ENCODE measurements at regions not wholly inside any gene's neighbourhood (a gene's known extent, or its start where the extent isn't known, plus 50 kb on each side); places are given as distances from the start of the nearest gene placed in this dataset.
A peak's percentile ranks its signal among the peaks of the same experiment; 100 is the strongest.
"Not testable (repeated sequence)": the region's sequence is repeated elsewhere in the genome, so short reads cannot be mapped to it uniquely, and the experiment has no call there.

GRCh38 chr10:42227859-42228258 is 410.5 kb downstream of the ZNF33B start:
- DNase-seq; intact Hi-C loops (cut with DNase I): not testable (repeated sequence)

DNA sequence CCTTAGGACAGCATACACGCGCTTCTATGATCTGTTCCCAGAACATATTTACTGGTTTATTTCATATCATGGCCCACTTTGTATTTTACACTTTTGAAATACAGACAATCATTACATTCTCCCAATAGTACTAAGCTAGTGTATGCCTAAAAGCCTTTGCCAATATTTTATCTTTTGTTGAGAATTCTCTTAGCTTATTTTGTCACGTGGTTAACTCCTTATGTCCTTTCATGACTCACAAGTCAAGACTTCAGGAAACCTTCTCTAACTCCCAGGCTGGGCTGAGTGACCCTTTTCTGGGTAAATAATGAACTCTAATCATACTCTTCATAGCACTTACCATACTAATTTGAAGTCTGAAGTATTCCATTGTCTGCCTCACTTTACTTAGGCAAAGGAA is 444.8 kb downstream of the ZNF33B start:
- intact Hi-C loops (cut with DNase I); DNase-seq: not testable (repeated sequence)

DNA sequence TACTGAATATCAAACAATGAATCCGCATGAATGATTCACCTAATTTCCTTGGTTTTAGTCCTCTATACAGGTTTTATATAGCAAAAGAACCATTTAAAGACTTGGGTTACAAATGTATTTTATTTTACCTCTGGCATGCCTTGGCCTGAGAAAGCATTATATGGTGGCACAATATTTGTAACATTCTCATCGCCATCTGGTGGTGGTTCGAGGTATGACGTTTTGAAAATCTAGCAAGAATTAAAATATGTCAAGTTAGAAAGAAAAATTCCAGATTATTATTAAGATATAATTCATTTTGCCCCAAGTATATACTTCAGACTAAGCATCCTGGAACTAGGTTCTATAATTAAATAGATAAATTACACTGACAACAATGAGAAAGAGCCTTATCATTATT is 445.9 kb downstream of the ZNF33B start:
- peak in 1 of 10 donors; percentile 20 for DNase-seq
- intact Hi-C loops (cut with DNase I), result not testable (repeated sequence)

DNA sequence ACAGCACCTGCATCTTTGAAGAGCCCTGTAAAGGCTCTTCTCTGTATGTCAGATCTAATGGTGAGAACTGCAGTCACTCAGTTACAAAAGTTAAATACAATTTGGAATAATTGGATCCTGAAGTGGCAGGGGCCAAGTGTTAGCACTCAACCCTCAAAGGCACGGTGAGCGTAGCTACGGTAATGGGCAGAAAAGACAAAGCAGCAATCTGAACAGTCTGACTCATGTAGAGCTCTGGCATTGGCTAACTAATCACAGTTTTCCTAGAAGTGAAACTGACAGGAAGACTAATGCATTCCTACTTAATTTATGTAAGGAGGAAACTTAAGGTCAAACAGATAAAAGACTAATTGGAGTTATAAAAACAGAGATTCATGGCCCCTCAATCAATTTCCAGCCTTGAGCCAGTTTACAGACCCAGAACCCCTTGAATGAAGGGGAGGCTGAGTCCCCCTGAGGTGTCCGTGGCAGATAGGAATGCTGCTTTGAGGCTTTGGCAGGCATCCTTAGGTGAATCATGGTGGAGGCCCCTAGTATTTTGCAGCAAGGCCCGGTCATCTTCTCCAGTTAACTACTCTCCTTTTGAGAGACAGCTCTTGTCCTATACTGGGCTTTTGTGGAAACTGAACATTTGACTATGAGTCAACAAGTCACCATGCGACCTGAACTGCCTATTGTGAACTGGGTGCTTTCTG is 450.7 kb downstream of the ZNF33B start:
- intact Hi-C loops (cut with DNase I); DNase-seq: not testable (repeated sequence)

- DNase-seq; intact Hi-C loops (cut with DNase I): not testable (repeated sequence)
These were observed 460.3 kb downstream of the ZNF33B start for GRCh38 chr10:42177793-42178689.

DNA sequence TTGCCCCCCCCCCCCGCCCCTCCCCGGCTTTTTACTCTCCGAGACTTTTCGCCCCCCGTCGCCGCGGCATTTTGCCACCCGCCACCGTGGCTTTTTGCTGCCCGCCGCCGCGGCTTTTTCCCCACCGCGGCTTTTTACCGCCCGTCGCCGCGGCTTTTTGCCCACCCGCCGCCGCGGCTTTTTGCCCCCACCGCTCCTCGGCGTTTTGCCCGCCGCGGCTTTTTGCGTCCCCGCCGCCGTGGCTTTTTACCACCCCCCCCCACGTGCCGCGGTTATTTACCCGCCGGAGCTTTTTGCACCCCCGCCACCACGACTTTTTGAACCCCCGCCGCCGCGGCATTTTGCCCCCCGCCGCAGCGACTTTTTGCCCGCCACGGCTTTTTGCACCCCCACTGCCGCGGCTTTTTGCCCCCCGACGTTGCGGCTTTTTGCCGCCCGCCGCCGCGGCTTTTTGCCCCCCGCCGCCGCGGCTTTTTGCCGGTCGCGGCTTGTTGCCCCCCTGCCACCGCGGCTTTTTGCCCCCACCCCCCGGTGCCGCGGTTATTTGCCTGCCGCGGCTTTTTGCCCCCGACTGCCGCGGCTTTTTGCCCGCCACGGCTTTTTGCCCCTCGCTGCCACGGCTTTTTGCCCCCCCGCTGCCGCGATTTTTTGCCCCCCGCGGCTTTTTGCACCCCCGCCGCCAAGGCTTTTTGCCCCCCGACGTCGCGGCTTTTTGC is 461.1 kb downstream of the ZNF33B start:
- intact Hi-C loops (cut with DNase I), result no loop called here
- peak in 1 of 10 donors; percentile 66 for DNase-seq

GRCh38 chr10:42150428-42151061 is 487.8 kb downstream of the ZNF33B start:
- intact Hi-C loops (cut with DNase I), result no loop called here
- DNase-seq, result peak in 3 of 10 donors; percentile 61 to 73 (median 61)

DNA sequence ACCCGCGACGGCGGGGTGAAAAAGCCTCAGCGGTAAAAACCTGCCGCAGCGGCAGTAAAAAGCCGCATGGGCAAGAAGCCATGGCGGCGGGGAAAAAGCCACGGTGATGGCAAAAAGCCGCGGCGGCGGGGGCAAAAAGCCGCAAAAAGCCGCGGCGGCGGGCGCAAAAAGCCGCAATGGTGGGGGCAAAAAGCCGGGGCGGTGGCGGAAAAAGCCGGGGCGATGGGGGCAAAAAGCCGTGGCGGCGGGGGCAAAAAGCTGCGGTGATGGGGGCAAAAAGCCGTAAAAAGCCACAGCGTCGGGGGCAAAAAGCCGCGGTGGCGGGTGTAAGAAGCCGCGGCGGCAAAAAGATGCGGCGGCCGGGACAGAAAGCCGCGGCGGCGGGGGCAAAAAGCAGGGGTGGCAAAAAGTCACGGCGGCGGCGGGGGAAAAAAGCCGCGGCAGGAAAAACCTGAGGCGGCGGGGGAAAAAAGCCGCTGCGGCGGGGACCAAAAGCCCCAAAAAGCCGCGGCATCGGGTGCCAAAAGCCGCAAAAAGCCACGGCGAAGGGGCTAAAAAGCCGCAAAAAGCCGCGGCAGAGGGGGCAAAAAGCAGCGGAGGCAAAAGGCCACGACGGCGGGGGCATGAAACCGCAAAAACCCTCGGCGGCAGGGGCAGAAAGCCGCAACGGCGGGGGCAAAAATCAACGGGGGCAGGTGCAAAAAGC is 488.5 kb downstream of the ZNF33B start:
- intact Hi-C loops (cut with DNase I), result no loop called here
- DNase-seq, result peak in 3 of 10 donors; percentile 57 to 76 (median 61)

DNA sequence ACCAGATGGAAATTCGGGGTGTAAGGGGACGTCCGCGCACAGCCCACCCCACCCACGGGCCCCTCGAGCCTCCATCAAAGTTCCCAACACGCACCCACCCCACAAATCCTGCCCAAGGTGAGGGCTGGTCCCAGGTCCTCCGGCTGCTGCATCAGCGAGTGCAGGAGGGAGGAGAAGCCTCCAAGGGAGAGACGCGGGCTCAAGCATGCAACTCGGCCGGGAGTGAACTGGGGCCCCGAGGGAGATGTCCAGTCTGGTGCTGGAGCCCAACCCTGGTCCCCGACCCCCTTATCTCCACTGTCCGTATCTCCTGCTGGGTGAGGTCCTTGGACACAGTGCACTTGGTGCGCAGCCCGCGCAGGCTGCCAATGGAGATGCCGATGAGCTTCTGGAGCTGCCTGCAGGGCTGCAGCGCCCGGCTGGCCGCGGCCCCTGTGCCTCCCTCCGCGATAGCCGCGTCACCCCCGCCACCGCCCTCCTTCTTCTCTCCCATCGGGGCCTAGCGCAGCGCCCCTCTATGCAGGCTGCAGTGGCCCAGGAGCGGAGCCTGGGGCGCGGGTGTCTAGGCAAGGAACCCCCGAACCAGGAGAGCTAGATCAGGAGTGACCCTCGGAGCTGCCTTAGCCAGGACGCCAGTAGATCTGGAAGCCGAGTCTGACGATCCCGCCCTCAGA is 489.2 kb downstream of the ZNF33B start:
- DNase-seq, result peak in 3 of 10 donors; percentile 68 to 85 (median 82)
- intact Hi-C loops (cut with DNase I), result no loop called here

DNA sequence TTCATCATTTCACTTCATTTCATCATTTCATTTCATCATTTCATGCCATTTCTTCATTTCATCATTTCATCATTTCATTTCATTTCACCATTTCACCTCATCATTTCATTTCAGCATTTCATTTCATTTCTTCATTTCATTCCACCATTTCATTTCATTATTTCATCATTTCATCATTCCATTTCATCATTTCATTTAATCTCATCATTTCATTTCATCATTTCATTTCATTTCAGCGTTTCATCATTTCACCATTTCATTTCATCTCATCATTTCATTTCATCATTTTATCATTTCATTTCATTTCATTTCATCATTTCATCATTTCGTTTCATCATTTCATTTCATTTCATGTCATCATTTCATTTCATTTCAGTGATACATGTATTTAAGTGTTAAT is 492.2 kb downstream of the ZNF33B start:
- intact Hi-C loops (cut with DNase I); DNase-seq: not testable (repeated sequence)

- intact Hi-C loops (cut with DNase I), result not testable (repeated sequence)
- peak in 3 of 10 donors; percentile 58 to 80 (median 80) for DNase-seq
These were observed 500.3 kb downstream of the ZNF33B start for GRCh38 chr10:42138023-42138422.

GRCh38 chr10:42113158-42113450 is 525.3 kb downstream of the ZNF33B start:
- intact Hi-C loops (cut with DNase I), result no loop called here
- DNase-seq, result peak in 2 of 10 donors; percentile 49 to 60

DNA sequence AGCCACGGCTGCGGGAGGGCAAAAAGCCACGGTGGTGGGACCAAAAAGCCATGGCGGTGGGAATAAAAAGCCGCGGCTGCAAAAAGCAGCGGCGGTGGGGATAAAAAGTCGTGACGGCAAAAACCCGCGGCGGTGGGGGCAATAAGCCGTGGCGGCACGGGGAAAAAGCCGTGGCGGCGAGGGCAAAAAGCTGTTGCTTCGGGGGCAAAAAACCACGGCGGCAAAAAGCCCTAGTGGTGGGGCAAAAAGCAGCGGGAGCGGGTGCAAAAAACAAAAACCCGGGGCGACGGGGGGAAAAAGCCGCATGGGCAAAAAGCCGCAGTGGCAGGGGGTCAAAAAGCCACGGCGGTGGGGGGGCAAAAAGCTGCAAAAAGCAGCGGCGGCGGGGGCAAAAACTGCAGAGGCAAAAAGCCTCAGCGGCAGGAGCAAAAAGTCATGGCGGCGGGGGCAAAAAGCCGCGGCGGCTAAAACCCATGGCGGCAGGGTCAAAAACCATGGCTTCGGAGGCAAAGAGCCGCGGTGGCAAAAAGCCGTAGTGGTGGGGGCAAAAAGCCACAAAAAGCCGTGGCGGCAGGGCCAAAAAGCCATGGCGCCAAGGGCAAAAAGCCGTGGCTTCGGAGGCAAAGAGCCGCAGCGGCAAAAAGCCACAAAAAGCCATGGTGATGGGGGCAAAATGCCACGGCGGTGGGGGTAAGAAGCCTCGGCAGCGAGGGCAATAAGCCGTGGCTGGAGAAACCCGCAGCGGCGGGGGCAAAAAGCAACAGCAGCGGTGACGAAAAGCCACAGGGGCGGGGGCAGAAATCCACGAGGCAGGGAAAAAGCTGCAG is 525.8 kb downstream of the ZNF33B start:
- peak in 2 of 10 donors; percentile 54 to 78 for DNase-seq
- intact Hi-C loops (cut with DNase I), result no loop called here

- peak in 2 of 10 donors; percentile 47 to 61 for DNase-seq
- intact Hi-C loops (cut with DNase I), result no loop called here
These were observed 526.6 kb downstream of the ZNF33B start for GRCh38 chr10:42111661-42112330.

- DNase-seq, result peak in 1 of 10 donors; percentile 64
- intact Hi-C loops (cut with DNase I), result no loop called here
These were observed 527.3 kb downstream of the ZNF33B start for GRCh38 chr10:42111076-42111475.
